NB4 (cell line): ENCODE measurements at regions not wholly inside any gene's neighbourhood (a gene's known extent, or its start where the extent isn't known, plus 50 kb on each side); places are given as distances from the start of the nearest gene placed in this dataset.

Source experiments
- MAX ChIP-seq: IDR thresholded peaks from 2 replicates; pipeline ENCODE4 v1.6.1; 2011; ENCODE audit warnings: low read depth, low read length
- MYC ChIP-seq: IDR thresholded peaks from 2 replicates; pipeline ENCODE4 v1.6.1; 2011; ENCODE audit warnings: low read depth, low read length
- POLR2A ChIP-seq: IDR thresholded peaks from 2 replicates; pipeline ENCODE4 v1.6.1; 2011; ENCODE audit warnings: mild to moderate bottlenecking; ENCODE audit not compliant: insufficient read length; ENCODE audit errors: extremely low read depth
- TF ChIP-seq, protein P1 (sequence below): IDR thresholded peaks from one replicate; pipeline ENCODE4 v1.5.1; 2012; ENCODE audit warnings: low read depth, low read length

DNA sequence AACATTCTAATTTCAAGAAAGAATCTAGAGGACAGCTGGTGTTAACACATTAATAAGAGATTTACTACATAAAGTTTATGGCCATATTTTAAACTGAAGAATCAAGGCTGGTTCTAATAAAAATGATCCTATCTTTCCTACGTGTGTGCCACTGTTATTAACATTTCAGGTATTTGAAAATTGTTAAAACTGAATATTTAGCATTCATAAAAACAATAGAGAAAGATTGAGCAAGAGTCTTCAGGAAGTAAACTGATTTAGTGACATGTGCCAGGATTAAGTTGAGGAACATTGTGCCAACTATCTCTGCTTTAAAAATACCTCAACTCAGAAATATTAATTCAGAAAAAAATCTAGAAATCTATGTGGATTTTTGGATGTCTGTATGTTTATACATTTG lies 810.1 kb downstream of the FAT4 start:
- TF ChIP-seq POLR2A (no peak), MAX (no peak), MYC (no peak)
- TF ChIP-seq, protein P1, sequence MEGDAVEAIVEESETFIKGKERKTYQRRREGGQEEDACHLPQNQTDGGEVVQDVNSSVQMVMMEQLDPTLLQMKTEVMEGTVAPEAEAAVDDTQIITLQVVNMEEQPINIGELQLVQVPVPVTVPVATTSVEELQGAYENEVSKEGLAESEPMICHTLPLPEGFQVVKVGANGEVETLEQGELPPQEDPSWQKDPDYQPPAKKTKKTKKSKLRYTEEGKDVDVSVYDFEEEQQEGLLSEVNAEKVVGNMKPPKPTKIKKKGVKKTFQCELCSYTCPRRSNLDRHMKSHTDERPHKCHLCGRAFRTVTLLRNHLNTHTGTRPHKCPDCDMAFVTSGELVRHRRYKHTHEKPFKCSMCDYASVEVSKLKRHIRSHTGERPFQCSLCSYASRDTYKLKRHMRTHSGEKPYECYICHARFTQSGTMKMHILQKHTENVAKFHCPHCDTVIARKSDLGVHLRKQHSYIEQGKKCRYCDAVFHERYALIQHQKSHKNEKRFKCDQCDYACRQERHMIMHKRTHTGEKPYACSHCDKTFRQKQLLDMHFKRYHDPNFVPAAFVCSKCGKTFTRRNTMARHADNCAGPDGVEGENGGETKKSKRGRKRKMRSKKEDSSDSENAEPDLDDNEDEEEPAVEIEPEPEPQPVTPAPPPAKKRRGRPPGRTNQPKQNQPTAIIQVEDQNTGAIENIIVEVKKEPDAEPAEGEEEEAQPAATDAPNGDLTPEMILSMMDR: no peak
